ENCODE measurements at regions not wholly inside any gene's neighbourhood (a gene's known extent, or its start where the extent isn't known, plus 50 kb on each side); places are given as distances from the start of the nearest gene placed in this dataset.

- Histone ChIP-seq H3K27me3 (ENCODE audit: control insufficient read depth, insufficient read depth, low read length) (peaks cover 47% of the 10 kb centered on the region), H3K27ac (ENCODE audit: low read length) (no peak overlapping the region), H3K36me3 (ENCODE audit: control insufficient read depth, insufficient read depth, low read length) (no peaks in the 10 kb centered on the region), H3K4me1 (ENCODE audit: control insufficient read depth, insufficient read depth, low read length) (peaks cover 17% of the 10 kb centered on the region), H3K4me3 (ENCODE audit: low read length) (no peak overlapping the region), H3K9me3 (replicated peaks; ENCODE audit: control insufficient read depth, low read depth, low read length) (no peaks in the 10 kb centered on the region)
- no peak for DNase-seq
- WGBS (ENCODE audit: insufficient coverage): 31% methylated on average over 2 of the region's 9 CpGs
These were observed 128.4 kb downstream of the ENGASE start for GRCh38 chr17:79203016-79203415.

GRCh38 chr17:79202480-79202879 is 127.9 kb downstream of the ENGASE start:
- peaks cover 42% of the 10 kb centered on the region for H3K27me3 ChIP-seq (ENCODE audit: control insufficient read depth, insufficient read depth, low read length)
- WGBS (ENCODE audit: insufficient coverage): 46% methylated on average over 10 of the region's 12 CpGs
- H3K27ac ChIP-seq (ENCODE audit: low read length): peak overlapping the region; percentile 35
- no peaks in the 10 kb centered on the region for H3K36me3 ChIP-seq (ENCODE audit: control insufficient read depth, insufficient read depth, low read length)
- no peaks in the 10 kb centered on the region for H3K9me3 ChIP-seq (replicated peaks; ENCODE audit: control insufficient read depth, low read depth, low read length)
- peaks cover 17% of the 10 kb centered on the region for H3K4me1 ChIP-seq (ENCODE audit: control insufficient read depth, insufficient read depth, low read length)
- H3K4me3 ChIP-seq (ENCODE audit: low read length): no peak overlapping the region
- DNase-seq: peak; percentile 10

GRCh38 chr17:79201536-79202227 is 127.1 kb downstream of the ENGASE start:
- WGBS (ENCODE audit: insufficient coverage): 54% methylated on average over 14 of the region's 15 CpGs
- H3K36me3 ChIP-seq (ENCODE audit: control insufficient read depth, insufficient read depth, low read length): no peaks in the 10 kb centered on the region
- H3K27me3 ChIP-seq (ENCODE audit: control insufficient read depth, insufficient read depth, low read length): peaks cover 38% of the 10 kb centered on the region
- peak overlapping the region; percentile 35 for H3K27ac ChIP-seq (ENCODE audit: low read length)
- peak; percentile 15 for DNase-seq
- no peak overlapping the region for H3K4me3 ChIP-seq (ENCODE audit: low read length)
- no peaks in the 10 kb centered on the region for H3K9me3 ChIP-seq (replicated peaks; ENCODE audit: control insufficient read depth, low read depth, low read length)
- H3K4me1 ChIP-seq (ENCODE audit: control insufficient read depth, insufficient read depth, low read length): peaks cover 17% of the 10 kb centered on the region

GRCh38 chr17:79201119-79201518 is 126.5 kb downstream of the ENGASE start:
- Histone ChIP-seq H3K4me1 (ENCODE audit: control insufficient read depth, insufficient read depth, low read length) (peaks cover 17% of the 10 kb centered on the region), H3K27me3 (ENCODE audit: control insufficient read depth, insufficient read depth, low read length) (peaks cover 35% of the 10 kb centered on the region), H3K36me3 (ENCODE audit: control insufficient read depth, insufficient read depth, low read length) (no peaks in the 10 kb centered on the region), H3K9me3 (replicated peaks; ENCODE audit: control insufficient read depth, low read depth, low read length) (no peaks in the 10 kb centered on the region), H3K27ac (ENCODE audit: low read length) (no peak overlapping the region), H3K4me3 (ENCODE audit: low read length) (no peak overlapping the region)
- WGBS (ENCODE audit: insufficient coverage): 10% methylated on average over 5 of the region's 6 CpGs
- DNase-seq: no peak

- Histone ChIP-seq H3K36me3 (ENCODE audit: control insufficient read depth, insufficient read depth, low read length) (no peaks in the 10 kb centered on the region), H3K4me3 (ENCODE audit: low read length) (no peak overlapping the region), H3K4me1 (ENCODE audit: control insufficient read depth, insufficient read depth, low read length) (peaks cover 7% of the 10 kb centered on the region), H3K27ac (ENCODE audit: low read length) (no peak overlapping the region), H3K9me3 (replicated peaks; ENCODE audit: control insufficient read depth, low read depth, low read length) (no peaks in the 10 kb centered on the region), H3K27me3 (ENCODE audit: control insufficient read depth, insufficient read depth, low read length) (peaks cover 44% of the 10 kb centered on the region)
- DNase-seq: no peak
- WGBS (ENCODE audit: insufficient coverage): 85% methylated on average over 3 of the region's 10 CpGs
These were observed 122.3 kb downstream of the ENGASE start for GRCh38 chr17:79196913-79197312.

GRCh38 chr17:79192503-79193351 is 118.1 kb downstream of the ENGASE start:
- Histone ChIP-seq H3K36me3 (ENCODE audit: control insufficient read depth, insufficient read depth, low read length) (no peaks in the 10 kb centered on the region), H3K4me1 (ENCODE audit: control insufficient read depth, insufficient read depth, low read length) (no peaks in the 10 kb centered on the region), H3K27ac (ENCODE audit: low read length) (no peak overlapping the region), H3K4me3 (ENCODE audit: low read length) (no peak overlapping the region), H3K9me3 (replicated peaks; ENCODE audit: control insufficient read depth, low read depth, low read length) (no peaks in the 10 kb centered on the region), H3K27me3 (ENCODE audit: control insufficient read depth, insufficient read depth, low read length) (peaks cover 54% of the 10 kb centered on the region)
- WGBS (ENCODE audit: insufficient coverage): 0% methylated on average over 17 of the region's 22 CpGs
- DNase-seq: peak; percentile 62

GRCh38 chr17:79191270-79191934 is 116.8 kb downstream of the ENGASE start:
- DNase-seq: no peak
- no peaks in the 10 kb centered on the region for H3K36me3 ChIP-seq (ENCODE audit: control insufficient read depth, insufficient read depth, low read length)
- H3K27ac ChIP-seq (ENCODE audit: low read length): no peak overlapping the region
- peaks cover 66% of the 10 kb centered on the region for H3K27me3 ChIP-seq (ENCODE audit: control insufficient read depth, insufficient read depth, low read length)
- H3K4me3 ChIP-seq (ENCODE audit: low read length): no peak overlapping the region
- no peaks in the 10 kb centered on the region for H3K9me3 ChIP-seq (replicated peaks; ENCODE audit: control insufficient read depth, low read depth, low read length)
- H3K4me1 ChIP-seq (ENCODE audit: control insufficient read depth, insufficient read depth, low read length): no peaks in the 10 kb centered on the region
- 31% methylated on average over 12 of the region's 21 CpGs for WGBS (ENCODE audit: insufficient coverage)

- H3K27me3 ChIP-seq (ENCODE audit: control insufficient read depth, insufficient read depth, low read length): peaks cover 87% of the 10 kb centered on the region
- DNase-seq: no peak
- H3K4me3 ChIP-seq (ENCODE audit: low read length): no peak overlapping the region
- H3K27ac ChIP-seq (ENCODE audit: low read length): no peak overlapping the region
- WGBS (ENCODE audit: insufficient coverage): 68% methylated on average over 13 of the region's 14 CpGs
- H3K36me3 ChIP-seq (ENCODE audit: control insufficient read depth, insufficient read depth, low read length): no peaks in the 10 kb centered on the region
- H3K9me3 ChIP-seq (replicated peaks; ENCODE audit: control insufficient read depth, low read depth, low read length): no peaks in the 10 kb centered on the region
- H3K4me1 ChIP-seq (ENCODE audit: control insufficient read depth, insufficient read depth, low read length): no peaks in the 10 kb centered on the region
These were observed 114.7 kb downstream of the ENGASE start for GRCh38 chr17:79189305-79189704.

GRCh38 chr17:79188685-79189084 is 114.1 kb downstream of the ENGASE start:
- H3K27me3 ChIP-seq (ENCODE audit: control insufficient read depth, insufficient read depth, low read length): peaks cover 89% of the 10 kb centered on the region
- WGBS (ENCODE audit: insufficient coverage): 39% methylated on average over 7 of the region's 7 CpGs
- no peak for DNase-seq
- H3K27ac ChIP-seq (ENCODE audit: low read length): no peak overlapping the region
- H3K4me1 ChIP-seq (ENCODE audit: control insufficient read depth, insufficient read depth, low read length): peaks cover 1% of the 10 kb centered on the region
- no peaks in the 10 kb centered on the region for H3K9me3 ChIP-seq (replicated peaks; ENCODE audit: control insufficient read depth, low read depth, low read length)
- no peaks in the 10 kb centered on the region for H3K36me3 ChIP-seq (ENCODE audit: control insufficient read depth, insufficient read depth, low read length)
- H3K4me3 ChIP-seq (ENCODE audit: low read length): no peak overlapping the region

GRCh38 chr17:79188048-79188447 is 113.4 kb downstream of the ENGASE start:
- DNase-seq: no peak
- Histone ChIP-seq H3K4me1 (ENCODE audit: control insufficient read depth, insufficient read depth, low read length) (peaks cover 4% of the 10 kb centered on the region), H3K27ac (ENCODE audit: low read length) (no peak overlapping the region), H3K9me3 (replicated peaks; ENCODE audit: control insufficient read depth, low read depth, low read length) (no peaks in the 10 kb centered on the region), H3K36me3 (ENCODE audit: control insufficient read depth, insufficient read depth, low read length) (no peaks in the 10 kb centered on the region), H3K27me3 (ENCODE audit: control insufficient read depth, insufficient read depth, low read length) (peaks cover 92% of the 10 kb centered on the region), H3K4me3 (ENCODE audit: low read length) (no peak overlapping the region)
- WGBS (ENCODE audit: insufficient coverage): 0% methylated on average over 8 of the region's 14 CpGs

All from muscle of leg (tissue), 3 donors.